ENCODE measurements at regions not wholly inside any gene's neighbourhood (a gene's known extent, or its start where the extent isn't known, plus 50 kb on each side); places are given as distances from the start of the nearest gene placed in this dataset.

DNA sequence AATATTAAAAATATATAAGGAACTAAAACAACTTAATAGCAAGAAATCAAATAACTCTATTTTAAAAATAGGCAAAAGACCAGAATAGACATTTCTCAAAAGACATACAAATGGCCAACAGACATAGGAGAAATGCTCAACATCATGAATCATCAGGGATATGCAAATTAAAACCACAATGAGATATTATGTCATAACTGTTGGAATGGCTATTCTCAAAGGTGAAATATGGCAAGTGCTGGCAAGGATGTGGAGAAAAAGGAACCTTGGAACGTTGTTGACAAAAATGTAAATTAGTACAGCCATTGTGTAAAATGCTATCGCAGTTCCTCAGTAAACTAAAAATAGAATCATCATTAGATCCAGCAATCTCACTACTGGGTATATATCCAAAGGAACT, 468.5 kb downstream of the NFIB start:
- Histone ChIP-seq H3K4me3 (ENCODE audit: low read length in 2 of 2) (no peak overlapping the region), H3K9ac (ENCODE audit: low read depth in 1 of 2, low read length in 2 of 2) (no peak overlapping the region), H3K9me3 (ENCODE audit: control insufficient read depth in 2 of 2, low read length in 2 of 2) (no peaks in the 10 kb centered on the region), H3K4me1 (ENCODE audit: control insufficient read depth in 2 of 2, insufficient read depth in 2 of 2, low read length in 2 of 2) (no peaks in the 10 kb centered on the region), H3K27me3 (ENCODE audit: control insufficient read depth in 2 of 2, insufficient read depth in 2 of 2, low read length in 2 of 2) (no peaks in the 10 kb centered on the region), H3K27ac (ENCODE audit: low read depth in 2 of 2, low read length in 2 of 2) (no peak overlapping the region), H3K36me3 (ENCODE audit: control insufficient read depth in 2 of 2, insufficient read depth in 2 of 2, low read length in 2 of 2) (no peaks in the 10 kb centered on the region)

DNA sequence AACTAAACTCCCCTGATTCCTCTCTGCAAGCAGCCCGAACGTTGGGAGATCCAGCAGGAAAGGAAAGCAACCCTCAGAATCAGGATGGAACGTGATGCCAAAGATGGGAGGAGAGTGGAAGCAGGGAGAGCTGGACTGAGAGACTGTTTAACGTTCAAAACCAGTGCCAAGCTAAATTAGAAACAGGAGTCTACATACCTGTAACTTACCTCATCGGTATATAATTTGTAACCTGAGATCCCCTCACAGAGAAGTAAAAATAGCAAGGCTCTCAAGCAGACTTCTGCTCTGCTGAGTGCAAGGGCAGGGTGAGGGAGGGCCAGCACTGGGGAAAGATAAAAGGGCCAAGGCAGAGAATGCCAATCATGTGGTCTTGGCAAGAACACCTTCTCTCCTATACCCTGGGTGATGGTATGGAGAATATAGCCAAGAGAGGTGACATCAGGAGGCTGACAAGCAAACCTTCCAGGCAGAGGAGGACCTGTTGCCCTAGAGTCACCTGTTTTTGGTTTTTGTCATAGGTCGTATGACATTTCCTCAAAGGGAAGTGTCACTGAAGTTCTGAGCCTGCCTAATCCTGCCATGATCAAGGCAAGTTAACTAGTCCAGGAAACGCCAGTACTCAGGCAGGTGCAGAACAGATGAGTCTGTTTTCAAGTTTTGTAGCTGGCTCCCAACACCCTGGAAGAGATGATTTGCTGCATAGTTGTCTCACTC, 472.0 kb downstream of the NFIB start:
- Histone ChIP-seq H3K9me3 (ENCODE audit: control insufficient read depth in 2 of 2, low read length in 2 of 2) (no peaks in the 10 kb centered on the region), H3K27me3 (ENCODE audit: control insufficient read depth in 2 of 2, insufficient read depth in 2 of 2, low read length in 2 of 2) (no peaks in the 10 kb centered on the region), H3K36me3 (ENCODE audit: control insufficient read depth in 2 of 2, insufficient read depth in 2 of 2, low read length in 2 of 2) (no peaks in the 10 kb centered on the region), H3K4me3 (ENCODE audit: low read length in 2 of 2) (no peak overlapping the region), H3K9ac (ENCODE audit: low read depth in 1 of 2, low read length in 2 of 2) (no peak overlapping the region), H3K27ac (ENCODE audit: low read depth in 2 of 2, low read length in 2 of 2) (no peak overlapping the region), H3K4me1 (ENCODE audit: control insufficient read depth in 2 of 2, insufficient read depth in 2 of 2, low read length in 2 of 2) (no peaks in the 10 kb centered on the region)

DNA sequence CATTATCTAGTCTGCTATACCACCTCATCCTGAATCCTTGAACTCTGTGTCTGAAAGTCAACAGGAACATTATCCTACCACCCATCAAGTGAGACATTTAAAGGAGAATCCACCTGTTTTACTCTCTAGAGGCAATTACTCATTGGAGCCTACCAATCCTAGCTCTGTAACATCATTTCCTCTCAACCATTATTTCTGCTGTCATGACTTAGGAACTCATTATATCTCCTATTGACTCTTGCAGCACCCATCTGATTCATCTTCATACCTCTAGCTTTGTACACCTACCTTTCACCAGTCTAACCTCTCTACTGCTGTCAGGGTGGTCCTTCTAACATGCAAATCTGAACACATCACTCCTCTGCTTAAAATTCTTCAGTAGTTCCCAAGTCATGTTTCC, 481.5 kb downstream of the NFIB start:
- Histone ChIP-seq H3K27ac (ENCODE audit: low read depth in 2 of 2, low read length in 2 of 2) (no peak overlapping the region), H3K4me3 (ENCODE audit: low read length in 2 of 2) (no peak overlapping the region), H3K27me3 (ENCODE audit: control insufficient read depth in 2 of 2, insufficient read depth in 2 of 2, low read length in 2 of 2) (no peaks in the 10 kb centered on the region), H3K4me1 (ENCODE audit: control insufficient read depth in 2 of 2, insufficient read depth in 2 of 2, low read length in 2 of 2) (no peaks in the 10 kb centered on the region), H3K9ac (ENCODE audit: low read depth in 1 of 2, low read length in 2 of 2) (no peak overlapping the region), H3K36me3 (ENCODE audit: control insufficient read depth in 2 of 2, insufficient read depth in 2 of 2, low read length in 2 of 2) (no peaks in the 10 kb centered on the region), H3K9me3 (ENCODE audit: control insufficient read depth in 2 of 2, low read length in 2 of 2) (no peaks in the 10 kb centered on the region)

DNA sequence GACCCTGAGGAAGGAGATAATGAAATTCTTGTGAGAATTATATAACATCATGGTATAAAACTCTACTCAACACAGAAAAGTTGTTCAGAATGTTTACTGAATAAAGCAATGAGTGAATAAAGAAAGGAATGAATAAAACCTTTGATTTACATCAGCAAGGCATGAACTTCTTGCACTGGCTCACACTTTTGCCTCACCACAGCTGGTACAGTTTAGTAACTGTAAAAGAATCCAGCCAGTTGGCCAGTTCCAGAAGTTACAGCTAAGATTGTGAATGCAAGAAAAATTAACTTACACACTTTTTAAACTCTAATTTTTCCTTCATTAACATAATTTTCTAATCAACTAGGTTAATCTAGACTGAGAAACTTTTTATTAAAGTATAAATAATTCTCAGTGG, 490.9 kb downstream of the NFIB start:
- no peaks in the 10 kb centered on the region for H3K4me1 ChIP-seq (ENCODE audit: control insufficient read depth in 2 of 2, insufficient read depth in 2 of 2, low read length in 2 of 2)
- H3K27ac ChIP-seq (ENCODE audit: low read depth in 2 of 2, low read length in 2 of 2), result no peak overlapping the region
- no peaks in the 10 kb centered on the region for H3K27me3 ChIP-seq (ENCODE audit: control insufficient read depth in 2 of 2, insufficient read depth in 2 of 2, low read length in 2 of 2)
- H3K9me3 ChIP-seq (ENCODE audit: control insufficient read depth in 2 of 2, low read length in 2 of 2), result no peaks in the 10 kb centered on the region
- H3K9ac ChIP-seq (ENCODE audit: low read depth in 1 of 2, low read length in 2 of 2), result no peak overlapping the region
- H3K4me3 ChIP-seq (ENCODE audit: low read length in 2 of 2), result no peak overlapping the region
- H3K36me3 ChIP-seq (ENCODE audit: control insufficient read depth in 2 of 2, insufficient read depth in 2 of 2, low read length in 2 of 2), result no peaks in the 10 kb centered on the region

DNA sequence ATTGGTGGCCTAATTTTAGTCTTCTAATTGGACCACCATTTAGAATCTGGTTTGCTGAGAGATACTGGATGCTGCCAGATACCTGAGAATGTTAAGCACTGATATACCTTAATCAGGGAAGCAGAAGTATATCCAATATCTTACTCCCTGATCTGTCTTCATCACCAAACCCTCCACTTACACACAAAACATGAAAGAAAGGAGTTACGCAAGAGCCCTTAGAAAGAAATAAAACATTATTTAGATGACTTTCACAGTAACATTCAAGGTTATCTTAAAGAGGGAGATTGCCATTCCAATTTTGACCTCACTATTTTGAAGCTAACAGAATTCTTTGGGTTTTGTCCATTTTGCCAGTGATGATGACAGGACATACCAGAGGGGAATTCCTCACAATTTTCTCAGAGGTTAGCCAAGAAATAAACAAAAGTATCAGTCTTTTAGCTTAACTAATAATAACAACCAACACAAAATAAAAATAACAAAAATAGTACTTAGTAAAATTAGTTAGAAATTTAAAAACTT, 496.1 kb downstream of the NFIB start:
- Histone ChIP-seq H3K27ac (ENCODE audit: low read depth in 2 of 2, low read length in 2 of 2) (no peak overlapping the region), H3K27me3 (ENCODE audit: control insufficient read depth in 2 of 2, insufficient read depth in 2 of 2, low read length in 2 of 2) (no peaks in the 10 kb centered on the region), H3K4me1 (ENCODE audit: control insufficient read depth in 2 of 2, insufficient read depth in 2 of 2, low read length in 2 of 2) (no peaks in the 10 kb centered on the region), H3K9ac (ENCODE audit: low read depth in 1 of 2, low read length in 2 of 2) (no peak overlapping the region), H3K4me3 (ENCODE audit: low read length in 2 of 2) (no peak overlapping the region), H3K9me3 (ENCODE audit: control insufficient read depth in 2 of 2, low read length in 2 of 2) (no peaks in the 10 kb centered on the region), H3K36me3 (ENCODE audit: control insufficient read depth in 2 of 2, insufficient read depth in 2 of 2, low read length in 2 of 2) (no peaks in the 10 kb centered on the region)

DNA sequence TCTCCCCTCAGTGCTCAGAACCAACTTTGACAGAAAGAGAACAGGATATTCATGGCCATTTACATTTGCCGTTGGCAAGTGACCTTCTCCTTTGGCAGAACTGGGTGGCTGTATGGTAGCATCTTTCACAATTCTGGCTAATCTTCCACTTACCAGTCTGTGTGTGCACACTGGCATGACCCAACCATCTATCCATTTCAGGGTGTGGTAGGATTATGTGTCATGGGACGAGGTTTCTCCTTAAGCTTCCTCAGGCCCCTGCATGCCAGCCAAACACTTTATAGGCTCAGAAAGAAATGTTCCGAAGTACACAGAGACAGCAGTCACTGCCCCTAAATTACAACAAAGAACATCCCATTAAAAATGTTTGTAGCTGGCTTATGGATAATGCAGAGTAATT, 497.1 kb downstream of the NFIB start:
- H3K27ac ChIP-seq (ENCODE audit: low read depth in 2 of 2, low read length in 2 of 2), result no peak overlapping the region
- no peaks in the 10 kb centered on the region for H3K4me1 ChIP-seq (ENCODE audit: control insufficient read depth in 2 of 2, insufficient read depth in 2 of 2, low read length in 2 of 2)
- H3K36me3 ChIP-seq (ENCODE audit: control insufficient read depth in 2 of 2, insufficient read depth in 2 of 2, low read length in 2 of 2), result no peaks in the 10 kb centered on the region
- no peaks in the 10 kb centered on the region for H3K9me3 ChIP-seq (ENCODE audit: control insufficient read depth in 2 of 2, low read length in 2 of 2)
- no peak overlapping the region for H3K4me3 ChIP-seq (ENCODE audit: low read length in 2 of 2)
- no peak overlapping the region for H3K9ac ChIP-seq (ENCODE audit: low read depth in 1 of 2, low read length in 2 of 2)
- H3K27me3 ChIP-seq (ENCODE audit: control insufficient read depth in 2 of 2, insufficient read depth in 2 of 2, low read length in 2 of 2), result no peaks in the 10 kb centered on the region

DNA sequence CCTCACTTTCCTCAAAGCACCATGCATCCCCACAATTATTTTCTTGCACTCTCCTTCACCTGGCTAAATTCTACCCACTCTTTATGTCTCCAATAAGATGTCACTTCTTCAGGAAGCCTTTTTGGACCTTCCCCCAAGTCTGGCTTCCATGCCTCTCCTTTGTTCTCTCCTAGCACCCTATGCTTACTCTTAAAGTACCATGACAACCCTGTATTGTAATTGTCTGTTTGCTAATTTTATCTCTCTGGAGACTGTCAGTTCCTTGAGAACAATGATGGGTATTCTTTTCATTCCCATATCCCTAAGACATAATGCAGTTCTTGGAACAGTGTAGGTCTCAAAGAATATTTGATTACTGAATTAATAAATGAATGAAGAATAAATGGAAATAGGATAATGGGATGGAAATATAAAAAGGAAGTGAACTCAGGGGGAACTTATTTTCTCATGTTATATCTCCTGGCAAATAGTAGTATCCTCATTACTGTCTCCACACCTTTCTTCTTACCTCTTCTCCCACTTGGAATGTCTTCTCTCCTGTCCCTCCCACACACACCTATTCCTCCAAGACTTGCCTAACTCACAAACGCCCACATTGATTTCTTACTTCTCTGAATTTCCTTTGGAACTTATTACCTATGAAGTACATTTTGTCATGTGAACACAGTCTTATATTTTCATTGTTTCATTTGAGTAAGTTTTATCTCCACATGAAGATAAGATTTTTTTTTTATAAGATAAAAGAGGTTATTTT, 499.1 kb downstream of the NFIB start:
- Histone ChIP-seq H3K4me3 (ENCODE audit: low read length in 2 of 2) (no peak overlapping the region), H3K27me3 (ENCODE audit: control insufficient read depth in 2 of 2, insufficient read depth in 2 of 2, low read length in 2 of 2) (no peaks in the 10 kb centered on the region), H3K9ac (ENCODE audit: low read depth in 1 of 2, low read length in 2 of 2) (no peak overlapping the region), H3K4me1 (ENCODE audit: control insufficient read depth in 2 of 2, insufficient read depth in 2 of 2, low read length in 2 of 2) (no peaks in the 10 kb centered on the region), H3K27ac (ENCODE audit: low read depth in 2 of 2, low read length in 2 of 2) (no peak overlapping the region), H3K36me3 (ENCODE audit: control insufficient read depth in 2 of 2, insufficient read depth in 2 of 2, low read length in 2 of 2) (no peaks in the 10 kb centered on the region), H3K9me3 (ENCODE audit: control insufficient read depth in 2 of 2, low read length in 2 of 2) (no peaks in the 10 kb centered on the region)

DNA sequence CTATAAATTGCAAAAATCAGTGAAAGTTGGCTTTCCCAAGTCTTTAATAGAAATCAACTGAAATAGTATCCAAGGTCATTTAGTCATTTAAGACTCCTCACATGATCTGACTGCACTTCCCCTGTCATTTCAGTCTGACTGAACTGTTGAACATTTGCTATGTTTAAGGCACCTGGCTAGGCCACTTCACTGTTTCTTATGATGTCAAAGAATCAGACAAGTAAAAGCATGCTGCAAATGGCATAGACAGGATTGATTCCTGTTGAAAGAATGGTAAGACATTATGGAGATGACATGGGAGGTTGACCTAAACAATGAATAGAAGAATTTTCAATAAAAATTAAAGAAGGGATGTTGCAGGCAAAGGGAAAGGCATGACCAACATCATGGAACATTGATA, 502.1 kb downstream of the NFIB start:
- H3K36me3 ChIP-seq (ENCODE audit: control insufficient read depth in 2 of 2, insufficient read depth in 2 of 2, low read length in 2 of 2), result no peaks in the 10 kb centered on the region
- no peak overlapping the region for H3K4me3 ChIP-seq (ENCODE audit: low read length in 2 of 2)
- H3K27ac ChIP-seq (ENCODE audit: low read depth in 2 of 2, low read length in 2 of 2), result no peak overlapping the region
- H3K4me1 ChIP-seq (ENCODE audit: control insufficient read depth in 2 of 2, insufficient read depth in 2 of 2, low read length in 2 of 2), result no peaks in the 10 kb centered on the region
- H3K9ac ChIP-seq (ENCODE audit: low read depth in 1 of 2, low read length in 2 of 2), result no peak overlapping the region
- no peaks in the 10 kb centered on the region for H3K9me3 ChIP-seq (ENCODE audit: control insufficient read depth in 2 of 2, low read length in 2 of 2)
- H3K27me3 ChIP-seq (ENCODE audit: control insufficient read depth in 2 of 2, insufficient read depth in 2 of 2, low read length in 2 of 2), result no peaks in the 10 kb centered on the region

DNA sequence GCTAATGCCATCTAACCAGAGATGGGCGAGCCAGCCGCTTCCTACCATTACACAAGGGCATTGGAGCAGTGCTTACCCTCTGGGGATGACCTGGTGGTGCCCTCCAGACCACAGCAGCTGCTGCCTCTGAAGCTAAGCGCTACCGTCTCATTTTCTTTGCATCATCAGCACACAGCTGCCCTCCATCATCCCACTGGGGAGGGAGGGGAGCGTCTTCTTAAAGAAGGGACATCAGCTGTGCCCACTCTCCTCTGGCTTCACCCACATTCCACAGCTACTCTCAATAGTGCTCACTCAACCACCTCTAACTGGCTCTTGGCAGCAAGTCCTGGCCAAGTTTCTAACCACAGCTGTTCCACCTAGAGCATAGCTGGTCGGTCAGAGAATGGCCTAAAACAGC, 503.4 kb downstream of the NFIB start:
- H3K27me3 ChIP-seq (ENCODE audit: control insufficient read depth in 2 of 2, insufficient read depth in 2 of 2, low read length in 2 of 2), result no peaks in the 10 kb centered on the region
- no peaks in the 10 kb centered on the region for H3K36me3 ChIP-seq (ENCODE audit: control insufficient read depth in 2 of 2, insufficient read depth in 2 of 2, low read length in 2 of 2)
- no peak overlapping the region for H3K9ac ChIP-seq (ENCODE audit: low read depth in 1 of 2, low read length in 2 of 2)
- H3K9me3 ChIP-seq (ENCODE audit: control insufficient read depth in 2 of 2, low read length in 2 of 2), result no peaks in the 10 kb centered on the region
- H3K4me1 ChIP-seq (ENCODE audit: control insufficient read depth in 2 of 2, insufficient read depth in 2 of 2, low read length in 2 of 2), result no peaks in the 10 kb centered on the region
- H3K27ac ChIP-seq (ENCODE audit: low read depth in 2 of 2, low read length in 2 of 2), result no peak overlapping the region
- no peak overlapping the region for H3K4me3 ChIP-seq (ENCODE audit: low read length in 2 of 2)

DNA sequence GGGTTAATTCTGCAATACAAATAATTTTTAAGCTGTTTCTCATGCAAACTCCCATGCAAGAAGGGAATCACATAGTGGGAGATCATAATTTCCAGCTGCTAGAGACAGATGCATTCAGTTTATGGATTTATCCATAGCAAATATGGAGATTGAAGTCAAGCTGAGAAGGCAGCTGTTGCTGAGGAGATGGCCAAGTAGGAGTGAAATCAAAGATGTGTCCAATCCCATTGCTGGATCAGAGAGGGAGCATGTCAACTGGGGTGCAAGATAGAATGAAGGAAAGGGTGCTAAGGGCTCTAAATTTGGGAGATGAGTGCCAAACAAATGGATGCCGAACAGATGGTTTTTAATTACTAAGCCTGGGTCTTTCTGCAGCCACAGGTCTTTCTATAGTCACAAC, 504.5 kb downstream of the NFIB start:
- Histone ChIP-seq H3K4me3 (ENCODE audit: low read length in 2 of 2) (no peak overlapping the region), H3K9ac (ENCODE audit: low read depth in 1 of 2, low read length in 2 of 2) (no peak overlapping the region), H3K27ac (ENCODE audit: low read depth in 2 of 2, low read length in 2 of 2) (no peak overlapping the region), H3K9me3 (ENCODE audit: control insufficient read depth in 2 of 2, low read length in 2 of 2) (no peaks in the 10 kb centered on the region), H3K36me3 (ENCODE audit: control insufficient read depth in 2 of 2, insufficient read depth in 2 of 2, low read length in 2 of 2) (no peaks in the 10 kb centered on the region), H3K4me1 (ENCODE audit: control insufficient read depth in 2 of 2, insufficient read depth in 2 of 2, low read length in 2 of 2) (no peaks in the 10 kb centered on the region), H3K27me3 (ENCODE audit: control insufficient read depth in 2 of 2, insufficient read depth in 2 of 2, low read length in 2 of 2) (no peaks in the 10 kb centered on the region)

All from mucosa of rectum (tissue), 2 donors.